ENCODE measurements at regions not wholly inside any gene's neighbourhood (a gene's known extent, or its start where the extent isn't known, plus 50 kb on each side); places are given as distances from the start of the nearest gene placed in this dataset.

DNA sequence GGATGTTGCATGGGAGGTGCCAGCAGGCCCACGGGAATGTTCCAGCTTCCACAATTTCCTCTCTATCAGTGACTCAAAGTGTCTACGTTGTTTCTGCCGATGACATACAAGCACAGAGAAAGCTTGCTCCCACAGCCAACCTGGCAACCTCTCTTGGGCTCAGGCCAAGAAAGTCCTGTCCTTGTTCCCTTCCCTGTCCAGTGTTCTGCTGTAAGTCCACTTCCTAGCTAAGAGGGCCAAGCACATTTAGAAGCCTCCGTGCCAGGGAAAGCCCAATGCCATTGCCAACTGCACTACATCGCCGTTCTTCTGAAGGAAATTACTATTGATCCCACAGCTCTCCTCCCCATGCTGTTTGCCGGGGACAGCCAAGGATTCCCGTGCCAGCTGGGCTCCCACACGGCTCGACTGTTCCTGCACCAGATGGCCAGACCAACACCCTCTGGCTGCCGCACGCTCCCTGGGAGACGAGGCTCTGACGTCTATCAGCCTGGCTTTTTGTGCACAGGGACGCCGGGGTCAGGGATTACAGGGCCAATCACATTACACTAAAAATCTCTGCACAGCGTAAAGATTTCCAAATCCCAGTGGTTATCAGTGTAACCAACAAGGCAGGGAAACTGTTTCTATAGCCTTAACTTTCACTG is 284.0 kb downstream of the BCOR start:
- TF ChIP-seq, protein P1, sequence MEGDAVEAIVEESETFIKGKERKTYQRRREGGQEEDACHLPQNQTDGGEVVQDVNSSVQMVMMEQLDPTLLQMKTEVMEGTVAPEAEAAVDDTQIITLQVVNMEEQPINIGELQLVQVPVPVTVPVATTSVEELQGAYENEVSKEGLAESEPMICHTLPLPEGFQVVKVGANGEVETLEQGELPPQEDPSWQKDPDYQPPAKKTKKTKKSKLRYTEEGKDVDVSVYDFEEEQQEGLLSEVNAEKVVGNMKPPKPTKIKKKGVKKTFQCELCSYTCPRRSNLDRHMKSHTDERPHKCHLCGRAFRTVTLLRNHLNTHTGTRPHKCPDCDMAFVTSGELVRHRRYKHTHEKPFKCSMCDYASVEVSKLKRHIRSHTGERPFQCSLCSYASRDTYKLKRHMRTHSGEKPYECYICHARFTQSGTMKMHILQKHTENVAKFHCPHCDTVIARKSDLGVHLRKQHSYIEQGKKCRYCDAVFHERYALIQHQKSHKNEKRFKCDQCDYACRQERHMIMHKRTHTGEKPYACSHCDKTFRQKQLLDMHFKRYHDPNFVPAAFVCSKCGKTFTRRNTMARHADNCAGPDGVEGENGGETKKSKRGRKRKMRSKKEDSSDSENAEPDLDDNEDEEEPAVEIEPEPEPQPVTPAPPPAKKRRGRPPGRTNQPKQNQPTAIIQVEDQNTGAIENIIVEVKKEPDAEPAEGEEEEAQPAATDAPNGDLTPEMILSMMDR (IDR thresholded peaks at IDR 0.05; ENCODE audit: low read depth, low read length), result no peak
- DNase-seq (ENCODE audit: extremely low read depth, low read depth), result peak; percentile 30

DNA sequence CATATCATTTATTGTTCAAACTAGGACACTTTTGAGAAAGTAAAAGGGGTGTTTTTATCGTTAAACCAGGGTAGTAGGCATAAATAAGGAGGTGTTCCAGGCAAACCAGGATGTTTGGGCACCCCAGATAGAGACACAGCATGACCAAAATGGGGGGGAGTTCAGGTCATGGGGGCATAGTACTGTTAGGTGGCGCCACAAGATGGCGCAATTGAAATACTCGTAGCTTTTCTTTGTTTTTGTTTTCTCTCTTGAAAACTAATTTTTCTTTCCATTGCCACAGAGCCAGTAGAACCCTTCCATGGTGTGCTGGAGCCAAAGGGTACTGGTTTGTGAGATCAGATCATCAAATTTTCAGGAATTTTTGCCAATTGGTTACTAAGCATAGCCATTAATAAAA is 283.4 kb downstream of the BCOR start:
- no peak for DNase-seq (ENCODE audit: extremely low read depth, low read depth)
- TF ChIP-seq, protein P1 (IDR thresholded peaks at IDR 0.05; ENCODE audit: low read depth, low read length), result peak; percentile 42

DNA sequence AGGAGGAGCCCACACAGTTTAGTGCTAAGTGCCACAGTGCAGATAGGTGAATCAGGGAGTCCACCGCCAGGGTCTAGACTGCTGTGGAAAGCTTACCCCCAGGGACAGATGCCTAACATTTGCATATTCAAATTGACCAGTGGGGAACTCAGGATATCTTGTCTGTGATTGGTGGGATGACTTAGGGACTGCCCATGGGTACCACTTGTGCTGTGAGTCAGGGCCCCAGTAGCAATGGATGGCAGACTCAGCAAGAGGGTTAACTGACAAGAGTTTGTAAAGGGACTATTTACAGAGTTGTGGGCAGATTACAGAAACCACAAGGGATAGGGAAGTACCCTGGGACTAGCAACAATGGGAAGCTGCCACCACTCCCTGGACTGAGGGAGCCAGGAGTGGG is 282.1 kb downstream of the BCOR start:
- TF ChIP-seq, protein P1 (IDR thresholded peaks at IDR 0.05; ENCODE audit: low read depth, low read length), result no peak
- no peak for DNase-seq (ENCODE audit: extremely low read depth, low read depth)

DNA sequence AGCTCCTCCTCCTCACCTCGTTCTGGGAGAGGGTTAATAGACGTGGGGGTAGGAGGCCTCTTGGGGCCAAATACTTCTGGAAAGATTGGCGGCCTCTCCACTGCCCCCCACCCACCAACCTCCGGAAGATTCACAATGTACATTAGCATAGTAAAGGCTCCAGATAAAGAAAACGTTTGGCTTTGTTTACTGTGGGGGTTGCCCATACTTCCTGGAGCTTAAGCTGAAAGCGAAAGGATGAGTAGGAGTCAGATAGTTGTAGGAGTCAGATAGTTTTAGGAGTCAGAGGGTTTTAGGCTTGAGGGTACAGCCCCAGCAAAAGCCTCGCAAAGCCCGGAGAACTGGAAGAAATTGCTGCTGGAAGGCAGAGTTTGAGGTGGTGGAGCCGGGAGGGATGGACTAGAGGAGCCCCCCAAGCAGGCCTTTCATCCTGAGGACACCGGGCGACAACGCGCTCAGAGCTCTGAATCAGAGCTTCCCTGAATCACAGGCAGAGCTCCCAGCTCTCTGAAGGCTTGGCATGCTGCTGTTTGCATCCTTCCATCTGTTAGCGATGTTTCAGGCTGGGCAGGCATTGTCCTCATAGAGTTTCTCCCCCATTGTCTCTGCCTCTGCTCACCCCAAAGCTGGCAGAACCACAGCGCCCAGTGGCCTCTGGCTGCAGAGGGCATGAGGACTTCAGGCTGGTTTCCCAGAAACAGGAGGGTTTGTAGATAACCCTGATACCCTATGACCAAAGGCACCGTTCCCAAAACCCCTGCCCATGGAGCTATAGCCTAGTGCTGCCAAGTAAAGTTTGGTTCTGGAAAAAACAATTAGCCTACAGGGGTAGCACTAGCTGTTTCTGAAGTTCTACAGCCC is 280.7 kb downstream of the BCOR start:
- DNase-seq (ENCODE audit: extremely low read depth, low read depth), result no peak
- TF ChIP-seq, protein P1 (IDR thresholded peaks at IDR 0.05; ENCODE audit: low read depth, low read length), result no peak

DNA sequence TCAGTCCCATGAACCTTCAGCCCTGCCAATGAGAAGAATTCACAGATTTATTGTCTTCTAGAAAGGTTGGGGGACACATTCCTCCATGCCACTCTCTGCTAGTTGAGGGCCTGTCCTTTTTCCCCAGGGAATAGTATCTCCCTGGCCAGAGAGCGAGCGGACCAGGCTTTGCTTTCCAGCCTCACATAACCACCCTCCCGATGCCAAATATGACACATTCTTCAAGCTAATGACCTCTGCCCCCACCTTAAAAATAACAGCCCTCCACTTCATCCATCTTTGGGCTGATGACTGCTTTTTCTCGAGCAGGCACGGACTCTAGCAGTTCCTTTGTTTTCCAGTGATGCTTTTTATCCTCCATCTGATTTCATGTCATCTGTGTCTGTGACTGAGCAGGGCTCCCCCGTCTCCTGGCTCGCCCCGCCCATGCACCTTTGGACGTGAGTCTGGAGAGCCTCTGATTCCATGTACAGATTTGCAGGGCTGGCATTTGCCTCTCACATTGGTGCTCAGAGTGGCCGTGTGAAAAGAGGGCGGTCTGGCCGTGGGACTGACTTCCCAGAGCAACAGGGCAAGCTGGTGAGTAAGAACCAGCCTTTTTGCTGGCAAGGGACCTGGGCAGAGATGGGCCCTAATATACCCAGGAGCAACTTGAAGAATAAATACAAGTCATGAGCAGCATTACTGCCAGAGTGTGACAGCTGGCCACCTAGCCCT is 279.8 kb downstream of the BCOR start:
- TF ChIP-seq, protein P1 (IDR thresholded peaks at IDR 0.05; ENCODE audit: low read depth, low read length), result no peak
- no peak for DNase-seq (ENCODE audit: extremely low read depth, low read depth)

DNA sequence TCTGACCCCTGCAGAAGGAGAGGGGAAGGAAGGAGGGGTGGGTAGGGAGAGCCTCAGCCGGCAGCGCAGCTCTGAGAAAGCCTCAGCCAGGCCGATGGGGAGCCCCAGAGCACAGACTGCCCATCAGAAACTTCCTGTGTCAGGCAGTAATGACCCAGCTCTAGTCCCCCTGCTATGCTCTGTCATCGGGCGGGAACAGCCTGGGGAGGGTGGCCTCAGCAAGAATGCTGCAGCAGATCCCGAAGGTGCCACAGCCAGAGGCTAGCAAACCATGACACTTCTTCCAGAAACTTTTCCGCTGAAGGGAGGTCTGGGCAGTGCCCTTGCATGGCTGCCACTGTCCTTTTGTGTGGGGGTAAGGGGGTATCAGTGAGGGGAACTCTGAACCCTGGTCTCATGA is 279.0 kb downstream of the BCOR start:
- TF ChIP-seq, protein P1 (IDR thresholded peaks at IDR 0.05; ENCODE audit: low read depth, low read length), result no peak

More for the DNA sequence above, 279.0 kb downstream of the BCOR start:
- no peak for DNase-seq (ENCODE audit: extremely low read depth, low read depth)

Data from AG09319 (cell line).